Occipital lobe (tissue), 1 donor: ENCODE measurements at regions not wholly inside any gene's neighbourhood (a gene's known extent, or its start where the extent isn't known, plus 50 kb on each side); places are given as distances from the start of the nearest gene placed in this dataset.

Experiments
- DNase-seq: peaks from one replicate; lab custom pipeline; 2025; lab: John Stamatoyannopoulos, UW

- DNase-seq = no peak
These were observed 50.5 kb upstream of the POU2AF2 start for GRCh38 chr11:111194860-111195568.

- DNase-seq = no peak
These were observed 51.5 kb upstream of the POU2AF2 start for GRCh38 chr11:111193924-111194490.

GRCh38 chr11:111189466-111189865 lies 56.1 kb upstream of the POU2AF2 start:
- no peak for DNase-seq

GRCh38 chr11:111186308-111186915 lies 59.1 kb upstream of the POU2AF2 start:
- no peak for DNase-seq

- DNase-seq = no peak
These were observed 60.3 kb upstream of the POU2AF2 start for GRCh38 chr11:111185266-111185665.

- no peak for DNase-seq
These were observed 61.8 kb upstream of the POU2AF2 start for GRCh38 chr11:111183706-111184105.

- no peak for DNase-seq
These were observed 66.2 kb upstream of the POU2AF2 start for GRCh38 chr11:111179184-111179910.

- no peak for DNase-seq
These were observed 68.3 kb upstream of the POU2AF2 start for GRCh38 chr11:111177037-111177871.

GRCh38 chr11:111176603-111177002 lies 68.9 kb upstream of the POU2AF2 start:
- no peak for DNase-seq

- no peak for DNase-seq
These were observed 72.3 kb upstream of the POU2AF2 start for GRCh38 chr11:111173221-111173620.

GRCh38 chr11:111172321-111172862 lies 73.1 kb upstream of the POU2AF2 start:
- peak; percentile 5 for DNase-seq

- DNase-seq = no peak
These were observed 74.7 kb upstream of the POU2AF2 start for GRCh38 chr11:111170761-111171379.

GRCh38 chr11:111169367-111169766 lies 76.2 kb upstream of the POU2AF2 start:
- DNase-seq = no peak

- DNase-seq = no peak
These were observed 76.7 kb upstream of the POU2AF2 start for GRCh38 chr11:111168871-111169270.

GRCh38 chr11:111167666-111168065 lies 77.9 kb upstream of the POU2AF2 start:
- DNase-seq = no peak

- no peak for DNase-seq
These were observed 78.9 kb upstream of the POU2AF2 start for GRCh38 chr11:111166598-111166997.

- DNase-seq = no peak
These were observed 83.2 kb upstream of the POU2AF2 start for GRCh38 chr11:111162305-111162704.

- DNase-seq = no peak
These were observed 88.0 kb upstream of the POU2AF2 start for GRCh38 chr11:111157571-111157970.

- DNase-seq = no peak
These were observed 90.5 kb upstream of the POU2AF2 start for GRCh38 chr11:111155021-111155420.

GRCh38 chr11:111153194-111153593 lies 92.3 kb upstream of the POU2AF2 start:
- DNase-seq = no peak

- DNase-seq = no peak
These were observed 96.6 kb upstream of the POU2AF2 start for GRCh38 chr11:111148953-111149352.
